ENCODE measurements at regions not wholly inside any gene's neighbourhood (a gene's known extent, or its start where the extent isn't known, plus 50 kb on each side); places are given as distances from the start of the nearest gene placed in this dataset.

DNA sequence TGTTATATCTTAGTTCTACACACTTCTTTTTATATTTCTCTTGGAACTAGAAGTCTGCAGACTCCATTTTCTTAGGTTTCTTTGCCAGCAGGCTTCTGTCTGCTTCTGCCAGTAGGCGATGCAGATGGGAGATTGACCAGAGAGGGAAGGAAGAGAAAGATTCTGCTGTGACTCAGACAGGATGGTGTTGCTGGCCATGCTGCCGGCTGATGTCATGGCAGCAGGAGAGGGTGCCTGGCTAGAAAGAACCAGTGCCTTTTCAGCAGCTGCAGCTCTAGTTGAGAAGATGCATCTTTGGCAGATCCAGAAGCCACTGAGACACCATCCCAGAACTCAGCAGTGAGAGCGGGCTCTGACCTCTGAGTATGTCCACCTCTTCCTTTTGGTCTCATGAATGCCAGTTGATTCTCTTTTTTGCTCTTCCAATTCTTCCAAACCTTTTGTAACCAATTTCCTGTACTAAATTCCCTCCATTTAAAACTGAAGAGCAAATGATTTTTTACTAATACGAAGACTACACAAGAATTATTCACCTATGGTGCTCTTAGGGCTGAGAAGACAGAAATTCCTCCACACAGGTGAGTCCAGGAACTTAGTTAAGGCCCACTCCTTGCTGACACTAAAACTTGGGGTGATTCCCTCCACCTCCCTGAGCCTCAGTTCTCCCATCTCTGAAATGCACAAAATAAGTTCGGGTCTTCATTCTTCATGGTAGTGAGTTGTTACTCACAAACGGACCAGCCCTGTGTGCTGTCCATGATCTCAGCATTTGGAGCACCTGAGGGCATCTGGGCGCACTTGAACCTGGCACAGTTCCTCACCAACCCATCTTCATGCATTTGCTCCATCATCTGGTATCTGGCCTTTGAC, 200.7 kb downstream of the MYCN start:
- no peak for DNase-seq

DNA sequence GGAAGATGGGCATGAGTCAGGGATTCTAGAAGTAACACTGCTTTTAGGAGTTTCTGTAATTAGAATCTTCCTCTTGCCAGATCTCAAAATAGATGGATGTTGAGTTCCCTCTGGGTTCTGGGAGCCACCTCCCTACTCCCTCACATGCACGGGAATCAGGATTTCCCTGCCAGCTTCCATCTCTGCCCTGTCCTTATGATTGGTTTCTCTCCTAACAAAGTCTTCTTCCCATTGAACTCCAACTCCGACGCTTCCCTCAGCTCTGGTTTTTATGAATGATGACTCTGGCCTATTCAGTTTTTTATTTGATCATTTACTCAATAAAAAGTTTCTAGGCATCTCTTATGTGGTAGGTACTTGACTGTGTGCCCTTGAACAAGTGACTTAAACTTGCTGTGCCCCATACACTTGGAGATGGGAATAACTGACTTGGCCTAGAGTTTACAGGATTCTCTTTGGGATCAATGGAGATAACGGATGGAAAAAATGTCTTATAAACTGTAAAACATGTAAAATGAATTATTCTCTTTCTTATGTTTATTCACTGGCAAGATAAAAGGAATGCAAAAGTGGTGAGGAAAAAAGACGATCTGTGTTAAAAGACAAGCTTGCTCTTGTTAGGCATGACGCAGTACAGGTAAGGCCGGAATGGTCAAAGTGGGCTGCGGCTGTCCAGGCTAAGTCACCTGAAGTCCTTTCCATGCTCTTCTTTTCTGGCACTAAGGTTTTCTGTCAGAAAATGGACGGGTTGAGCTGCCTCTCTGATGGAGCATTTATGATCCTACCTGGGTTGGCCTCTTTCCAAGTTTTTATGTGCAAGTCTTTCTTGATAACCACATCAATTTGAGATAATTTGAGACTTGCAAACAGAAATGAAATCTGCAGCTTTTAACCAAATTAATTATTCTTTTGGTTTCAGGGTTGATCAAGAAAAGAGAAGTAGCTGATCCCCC, 199.6 kb downstream of the MYCN start:
- DNase-seq: no peak

DNA sequence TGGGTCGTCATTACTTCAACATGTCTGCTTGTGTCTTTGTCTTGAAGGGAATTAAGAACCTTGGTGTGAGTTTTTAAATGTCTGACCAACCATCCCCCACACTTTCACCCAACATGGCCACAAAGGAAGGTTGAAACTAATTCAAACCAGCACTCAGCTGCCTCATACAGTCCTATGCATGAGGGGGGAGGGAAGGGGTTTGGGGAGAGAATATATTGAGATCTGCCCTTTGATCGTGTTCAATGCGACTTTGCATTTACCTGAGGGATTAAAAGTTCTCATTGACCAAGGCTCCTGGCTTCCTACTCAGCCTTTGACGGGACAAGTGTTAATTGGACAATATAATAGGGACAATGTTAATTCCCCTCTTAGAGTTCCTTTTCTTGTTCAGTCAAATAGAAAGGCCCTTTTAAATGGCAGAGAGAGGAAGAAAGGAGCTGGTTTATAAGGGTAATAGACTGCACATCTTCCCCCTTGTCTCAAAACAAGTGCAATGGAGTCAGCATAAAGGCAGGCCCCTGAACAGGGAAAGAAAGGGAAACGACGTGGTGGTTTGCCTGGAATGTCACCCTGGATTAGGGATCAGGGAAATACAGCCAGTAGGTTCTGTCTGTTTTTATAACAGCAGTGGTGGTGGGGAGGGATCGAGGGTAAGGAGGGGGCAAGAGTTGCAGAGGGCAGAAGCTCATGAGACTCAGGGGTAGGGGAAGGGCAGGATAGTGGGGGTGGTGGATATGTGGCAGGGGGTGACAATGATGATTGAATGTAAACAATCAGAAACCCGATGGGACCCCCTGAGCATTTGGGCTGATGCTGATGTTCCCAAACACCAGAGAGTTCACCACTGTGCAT, 198.7 kb downstream of the MYCN start:
- DNase-seq: no peak

DNA sequence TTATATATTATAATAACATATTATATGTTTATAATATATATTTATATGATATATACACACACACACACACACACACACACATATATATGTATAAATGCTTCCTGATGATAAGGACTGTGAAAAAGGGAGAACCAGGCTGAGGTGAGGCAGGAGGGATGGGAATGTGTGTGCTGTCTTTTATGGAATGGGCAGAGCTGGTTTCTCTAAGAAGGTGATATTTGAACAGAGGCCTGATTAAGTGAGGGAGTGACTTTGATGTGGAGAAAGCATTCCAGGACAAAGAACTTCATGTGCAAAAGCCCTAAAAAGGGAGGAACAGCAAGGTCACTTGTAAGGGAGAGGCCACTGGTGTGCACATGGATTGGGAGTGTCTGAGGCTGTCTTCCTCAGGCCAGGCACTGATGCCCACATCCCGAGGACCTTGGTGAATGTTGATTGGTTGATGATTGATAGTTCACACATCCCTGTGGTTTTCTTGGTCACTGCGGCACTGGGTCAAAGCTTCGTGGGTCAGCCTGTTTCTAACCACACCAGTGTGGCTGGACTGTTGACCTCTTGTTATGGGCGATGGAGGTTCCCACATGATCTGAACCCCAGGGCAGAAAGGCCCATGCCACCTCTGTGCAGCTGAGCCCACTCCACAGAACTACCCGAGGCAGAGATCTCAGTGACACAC, 196.9 kb downstream of the MYCN start:
- no peak for DNase-seq

DNA sequence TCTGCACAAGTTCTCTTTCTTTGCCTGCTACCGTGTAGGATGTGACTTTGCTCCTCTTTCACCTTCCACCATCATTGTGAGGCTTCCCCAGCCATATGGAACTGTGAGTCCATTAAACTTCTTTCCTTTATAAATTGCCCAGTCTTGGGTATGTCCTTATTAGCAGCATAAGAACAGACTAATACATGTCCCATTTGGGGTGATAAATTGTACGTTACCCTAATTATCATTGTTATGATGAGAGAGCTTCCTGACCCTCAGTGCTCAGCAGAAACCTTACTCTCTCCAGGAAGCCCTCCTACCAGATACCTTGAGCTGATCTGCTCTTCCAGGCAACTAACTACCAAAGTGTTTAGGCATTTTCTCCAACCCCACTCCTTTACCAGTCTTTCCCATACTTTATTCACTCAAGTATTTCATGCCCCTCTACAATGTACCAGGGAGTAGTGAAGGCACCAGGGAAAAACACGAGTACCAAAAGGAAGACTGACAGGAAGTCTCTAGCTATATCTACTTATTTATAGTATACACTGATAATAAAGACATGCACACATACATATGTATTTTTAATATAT, 196.2 kb downstream of the MYCN start:
- no peak for DNase-seq

DNA sequence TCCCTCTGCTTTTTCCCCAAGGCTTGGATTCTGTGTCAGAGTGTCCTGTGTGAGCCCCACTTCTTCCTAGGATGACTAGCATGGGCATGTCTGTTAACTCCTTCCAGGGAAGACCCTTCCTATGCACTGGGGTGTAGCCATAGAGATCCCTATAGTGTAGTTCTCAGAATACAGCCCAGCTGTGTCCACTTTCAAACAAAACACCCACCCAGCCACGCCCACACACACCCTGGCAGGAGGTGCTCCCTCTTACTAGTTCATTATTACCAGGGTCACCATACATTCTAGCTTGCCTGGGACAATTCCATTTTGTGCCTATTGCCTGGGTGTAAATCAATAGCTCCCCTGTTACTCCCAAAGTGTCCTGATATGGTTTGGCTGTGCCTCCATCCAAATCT, 195.6 kb downstream of the MYCN start:
- DNase-seq: no peak

DNA sequence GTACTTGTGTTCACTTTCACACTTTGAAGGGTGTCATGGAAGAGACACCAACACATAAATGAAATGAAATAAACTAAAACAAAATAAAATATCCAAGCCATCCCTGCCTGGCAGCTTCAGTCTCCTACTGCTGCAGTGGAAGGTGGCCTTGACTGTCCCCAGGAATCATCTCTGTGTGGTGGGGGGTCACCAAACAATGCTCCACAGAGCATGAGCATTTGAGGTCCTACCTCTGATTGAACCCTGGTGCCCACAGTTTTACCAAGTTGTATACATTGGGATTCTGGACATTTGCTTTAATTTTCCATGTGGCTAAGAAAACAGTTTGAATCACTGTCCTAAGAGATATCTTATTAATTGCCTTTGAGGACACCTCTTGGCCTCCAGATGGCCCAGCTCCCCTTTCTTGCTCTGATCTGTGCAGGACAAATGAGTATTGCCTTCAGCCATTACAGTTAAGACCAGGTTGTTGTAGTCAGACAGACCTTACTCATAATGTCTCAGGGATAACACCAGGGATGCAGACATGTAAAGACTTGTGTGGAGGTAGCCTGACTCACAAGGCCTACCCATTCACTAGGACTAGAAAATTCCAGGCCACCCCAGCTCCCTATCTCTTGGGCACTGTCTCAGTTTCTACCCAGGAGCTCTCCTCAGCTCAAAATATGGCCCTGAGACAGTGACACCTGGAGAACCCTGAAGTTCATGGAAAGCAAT, 195.0 kb downstream of the MYCN start:
- DNase-seq: no peak

DNA sequence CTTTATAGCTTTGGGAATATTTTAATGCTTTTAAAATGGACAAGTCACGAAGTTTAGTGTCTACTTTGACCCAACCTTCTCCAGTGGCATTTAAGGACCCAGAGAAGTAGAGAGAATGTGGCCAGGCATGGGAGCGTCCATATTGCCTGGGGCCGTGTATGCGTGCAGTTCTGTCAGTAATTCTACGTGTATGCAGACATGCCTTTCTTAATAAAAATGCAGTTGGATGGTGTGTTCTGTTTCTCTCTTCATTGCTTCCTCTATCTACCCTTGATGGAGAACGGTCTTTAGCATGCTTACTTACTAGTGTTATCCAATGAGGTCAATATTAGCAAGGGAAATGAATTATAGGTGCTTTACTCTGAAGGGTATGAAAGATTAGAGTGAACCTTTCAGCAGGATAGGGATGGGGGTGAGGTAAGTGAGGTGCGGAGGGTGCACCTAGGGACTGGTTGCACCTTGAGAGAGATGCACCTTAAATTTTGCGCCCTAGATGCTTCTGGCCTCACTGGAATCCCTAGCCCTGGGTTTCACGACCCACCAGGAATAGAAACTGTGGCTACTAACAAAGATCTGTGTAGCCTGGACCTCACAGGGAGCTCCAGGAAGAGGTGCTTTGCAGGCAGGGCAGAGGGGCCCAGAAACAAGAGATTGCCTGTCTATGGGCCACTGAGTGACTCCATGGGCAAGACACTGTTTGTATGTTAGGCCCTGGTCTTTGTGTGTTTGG, 194.3 kb downstream of the MYCN start:
- DNase-seq: no peak

DNA sequence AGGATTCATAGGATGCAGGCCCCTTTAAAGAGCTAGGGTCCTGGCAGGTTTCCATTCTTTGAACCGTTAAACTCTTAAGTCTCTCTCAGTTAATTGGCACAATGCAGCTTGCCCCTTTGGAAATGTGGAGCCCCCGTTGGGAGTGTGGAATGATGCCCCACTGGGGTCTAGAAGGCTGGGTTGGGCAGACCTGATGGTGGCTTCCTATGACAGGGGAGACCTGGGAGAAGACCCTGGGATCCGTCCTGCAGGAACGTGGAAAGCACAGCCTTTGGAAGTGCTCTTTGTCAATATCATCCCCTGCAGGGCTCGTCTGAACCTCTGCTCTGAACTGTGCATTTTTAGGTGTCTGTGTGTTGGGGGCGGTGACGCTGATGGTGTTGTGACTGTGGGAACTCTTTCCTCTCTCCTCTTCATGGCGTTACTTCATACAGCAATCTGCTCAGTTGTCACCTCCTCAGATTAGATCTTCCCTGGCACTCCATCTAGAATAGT, 190.6 kb downstream of the MYCN start:
- DNase-seq: no peak

DNA sequence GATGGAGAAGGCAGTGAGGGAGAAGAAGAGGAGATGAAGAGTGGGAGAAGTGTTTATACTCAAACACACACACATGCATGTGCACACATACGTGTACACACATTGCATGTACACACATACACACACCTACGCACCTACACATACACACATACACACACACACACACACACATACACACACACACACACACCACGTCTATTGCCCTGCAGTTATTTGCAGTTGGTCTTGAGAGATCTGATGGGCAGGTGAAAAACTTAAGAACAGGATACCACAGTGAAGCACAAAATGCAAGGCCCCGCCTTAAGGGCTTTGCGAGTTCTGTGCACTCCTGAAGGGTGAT, 190.2 kb downstream of the MYCN start:
- no peak for DNase-seq

DNA sequence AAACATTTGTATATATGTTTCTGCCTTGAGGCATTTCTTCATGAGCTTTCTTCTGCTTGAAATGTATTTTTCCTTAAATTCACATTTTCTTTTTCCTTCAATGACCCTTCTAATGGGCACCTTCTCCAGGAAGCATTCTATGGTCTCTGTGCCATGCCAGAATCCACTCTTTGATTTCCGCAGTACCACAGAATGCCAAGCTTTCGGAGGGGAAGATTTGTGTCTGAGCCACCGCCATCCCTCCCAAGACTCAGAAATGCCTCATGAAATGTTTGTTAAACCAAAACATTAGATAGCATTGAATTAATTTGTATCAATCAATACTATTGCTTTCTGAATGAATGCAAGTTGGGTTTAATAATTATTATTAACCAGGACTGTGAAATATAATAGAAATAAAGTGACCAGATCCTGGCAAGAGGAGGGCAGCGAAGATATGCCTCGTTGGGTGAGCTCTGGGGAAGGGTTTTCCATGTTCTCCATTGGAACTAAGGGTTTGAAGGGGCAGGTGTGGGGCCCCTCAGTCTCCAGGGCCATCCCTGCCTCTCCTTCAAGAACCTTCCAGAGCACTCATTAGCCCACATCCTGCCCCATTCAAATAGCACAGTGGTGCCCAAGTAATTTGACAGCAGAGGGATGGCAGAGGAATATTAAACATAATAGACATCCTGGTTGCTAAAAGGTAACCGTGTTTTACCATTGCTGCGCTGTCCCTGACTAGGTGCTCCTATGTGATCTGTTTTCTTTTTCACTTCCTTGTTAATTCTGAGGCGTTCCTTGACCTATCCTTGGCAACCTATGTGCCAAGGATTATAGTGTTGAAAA, 189.6 kb downstream of the MYCN start:
- DNase-seq: no peak

DNA sequence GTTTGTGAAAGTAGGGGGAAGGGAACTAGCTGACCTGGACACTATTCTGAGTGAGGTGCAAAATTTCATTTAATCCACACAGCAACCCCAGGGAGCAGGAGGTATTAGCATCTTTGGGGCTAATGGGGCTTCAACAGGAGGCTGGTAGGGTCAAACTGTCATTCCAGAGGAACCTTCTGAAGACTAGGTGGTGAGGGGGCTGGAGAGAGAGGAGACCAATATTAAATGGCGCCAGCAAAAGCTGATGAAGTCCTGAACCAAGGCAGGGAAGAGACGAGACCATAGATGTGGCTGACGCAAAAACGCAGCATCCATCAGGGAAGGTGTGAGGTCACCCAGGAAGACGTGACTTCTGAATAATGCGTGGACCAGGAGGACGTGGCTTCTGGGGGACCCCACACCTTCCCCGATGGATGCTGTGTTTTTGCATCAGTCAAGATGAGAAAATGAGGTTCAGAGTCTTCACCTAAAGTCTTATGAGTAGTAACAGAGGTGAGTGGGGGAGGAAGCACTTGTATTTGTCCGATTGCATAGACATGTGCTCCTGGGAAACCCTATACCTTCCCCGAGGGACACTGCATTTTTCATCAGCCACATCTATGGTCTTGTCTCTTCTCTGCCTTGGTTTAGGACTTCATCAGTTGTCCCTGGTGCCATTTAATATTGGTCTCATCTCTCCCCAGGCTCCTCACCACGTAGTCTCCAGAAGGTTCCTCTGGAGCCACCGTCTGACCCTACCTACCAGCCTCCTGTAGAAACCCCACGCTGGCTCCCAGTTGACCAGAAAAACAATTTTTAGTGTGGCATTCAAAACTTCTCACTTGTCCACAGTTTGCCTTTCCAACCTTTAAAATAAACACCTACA, 188.6 kb downstream of the MYCN start:
- no peak for DNase-seq

DNA sequence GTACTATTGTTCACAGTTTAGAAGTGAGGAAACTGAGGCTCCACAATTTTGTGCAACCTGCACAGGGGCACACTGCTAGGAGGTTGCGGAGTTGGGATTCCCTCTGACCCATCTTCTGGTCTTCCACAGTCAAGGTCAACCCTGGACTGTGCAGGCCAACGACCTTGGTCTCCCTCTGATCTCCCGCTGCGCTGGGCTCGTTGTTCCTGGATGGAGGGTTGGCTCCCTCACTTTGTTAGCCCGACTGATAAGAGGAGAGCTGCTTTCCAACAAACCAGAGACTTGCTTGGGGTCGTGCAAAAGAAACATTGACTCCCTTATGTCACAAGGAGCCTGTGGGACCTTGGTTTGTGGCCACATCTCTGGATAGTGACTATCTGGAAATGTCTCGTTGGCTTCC, 187.6 kb downstream of the MYCN start:
- no peak for DNase-seq

DNA sequence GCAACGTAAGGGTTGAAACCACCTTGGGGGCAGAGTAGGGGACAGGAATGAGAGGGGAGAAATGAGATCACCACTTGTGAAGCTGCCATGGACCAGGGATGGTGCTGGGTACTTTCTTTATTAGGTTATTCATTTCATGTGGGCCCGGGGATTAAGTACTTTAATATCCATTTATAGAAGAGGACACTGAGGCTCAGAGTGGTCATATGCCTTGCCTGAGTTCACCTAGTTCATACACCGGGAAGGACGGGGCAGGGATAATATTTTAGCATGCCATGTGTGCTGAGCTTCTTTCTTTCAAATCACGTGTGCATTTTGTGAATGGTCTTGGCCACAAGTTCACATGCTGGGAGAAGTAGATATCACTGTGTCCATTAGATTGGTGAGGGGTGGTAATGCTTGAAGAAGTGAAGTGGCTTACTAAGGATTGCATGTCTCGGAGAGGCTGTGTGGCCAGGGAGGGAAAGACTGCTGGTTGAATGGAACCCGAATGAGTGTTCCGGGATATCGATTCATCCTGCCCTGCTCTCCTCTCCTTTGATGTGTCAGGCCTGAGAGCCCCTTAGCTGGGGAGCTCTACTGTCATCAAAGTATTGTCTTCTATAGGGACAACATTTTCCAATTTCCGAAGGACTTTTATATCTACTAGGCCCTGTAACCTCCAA, 187.1 kb downstream of the MYCN start:
- DNase-seq: no peak

DNA sequence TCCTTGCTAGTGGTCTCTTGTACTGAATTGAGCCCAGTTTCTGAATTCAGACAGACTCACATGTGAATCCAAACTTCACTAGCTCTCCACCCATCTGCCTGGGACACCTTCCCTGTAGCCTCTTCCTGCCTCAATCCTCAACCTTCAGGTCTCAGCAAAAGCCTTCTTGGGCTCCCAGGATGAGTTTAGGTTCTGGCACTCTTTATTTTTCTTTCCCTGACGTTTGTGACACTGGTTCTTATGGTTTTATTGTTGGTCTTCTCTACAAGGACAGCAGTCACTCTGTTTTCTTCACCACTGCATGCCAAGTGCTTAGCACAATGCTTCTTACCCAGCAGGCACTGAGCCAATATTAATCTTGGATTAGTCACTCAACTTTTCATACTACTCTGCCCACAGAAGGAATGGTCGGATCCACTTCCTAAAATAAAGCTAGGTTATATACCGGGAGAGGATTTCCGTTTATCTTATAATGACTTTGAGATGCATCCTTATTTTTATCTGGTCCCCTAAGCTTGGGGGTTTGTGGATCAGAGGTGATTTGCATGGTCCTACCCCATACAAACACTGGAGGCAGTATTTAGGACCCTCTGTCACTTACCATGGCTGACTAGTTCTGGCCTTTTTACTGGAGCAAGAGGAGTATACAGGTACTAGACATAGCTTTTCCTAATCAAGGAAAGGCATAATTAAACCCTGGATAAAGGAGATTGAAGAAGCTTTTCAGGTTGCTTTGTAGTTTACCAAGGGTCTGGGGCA, 186.3 kb downstream of the MYCN start:
- no peak for DNase-seq

DNA sequence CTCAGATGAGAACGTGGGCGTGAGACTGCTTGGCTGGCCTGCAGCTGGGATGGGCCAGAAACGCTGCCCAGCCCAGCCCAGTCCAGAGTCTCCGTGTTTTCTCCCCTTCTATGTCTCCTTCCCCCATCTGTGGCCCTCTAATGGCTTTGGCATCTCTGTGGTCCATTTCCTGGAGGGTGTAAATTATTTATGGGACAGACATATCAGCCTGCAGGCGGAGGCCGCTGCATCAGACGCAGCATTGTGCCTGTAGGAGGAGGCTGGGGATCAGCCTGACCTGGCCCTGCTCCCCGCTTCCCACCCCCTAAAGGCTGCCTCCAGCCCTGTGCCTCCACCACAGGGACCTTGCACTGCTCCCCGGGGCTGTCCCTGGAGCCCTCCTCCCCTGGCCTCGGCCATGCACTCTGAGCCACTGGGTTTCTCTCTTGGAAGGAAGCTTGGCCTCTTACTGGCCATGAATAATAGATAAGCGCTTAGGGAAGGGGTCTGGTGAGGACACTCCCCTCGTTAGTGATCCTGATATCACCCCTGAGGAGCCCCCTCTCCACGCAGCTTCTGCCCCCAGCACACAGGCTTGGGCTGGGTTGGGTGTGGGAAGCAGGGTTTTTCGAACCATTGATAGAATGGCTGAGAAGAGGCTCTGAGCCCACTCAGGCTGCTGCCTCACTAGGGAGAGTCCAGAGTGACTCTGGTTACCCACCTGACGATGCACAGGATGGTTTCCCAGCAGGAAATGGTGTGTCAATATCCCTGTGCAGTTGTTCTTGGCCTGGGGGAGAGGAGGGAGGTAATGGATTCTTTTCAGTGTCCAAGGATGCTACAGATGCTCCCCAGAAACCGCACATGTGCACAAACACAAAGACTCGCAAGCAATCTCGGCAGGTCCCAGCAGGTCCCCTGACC, 185.5 kb downstream of the MYCN start:
- DNase-seq: no peak

Measured in RPMI8226 (cell line).